Amygdala (tissue), 56 donors: ENCODE measurements at regions not wholly inside any gene's neighbourhood (a gene's known extent, or its start where the extent isn't known, plus 50 kb on each side); places are given as distances from the start of the nearest gene placed in this dataset.

Experiments
- DNase-seq, 56 donors: peaks; one replicate each; lab custom pipeline; 2025; lab: John Stamatoyannopoulos, UW

- no peak for DNase-seq
Observed at GRCh38 chr17:72338304-72338703, 217.5 kb downstream of the SOX9 start.

- no peak for DNase-seq
Observed at GRCh38 chr17:72338847-72339790, 218.3 kb downstream of the SOX9 start.

- DNase-seq, result peak in 1 of 56 donors; percentile 4
Observed at GRCh38 chr17:72340836-72341235, 220.0 kb downstream of the SOX9 start.

GRCh38 chr17:72342061-72342460 is 221.2 kb downstream of the SOX9 start:
- DNase-seq, result peak in 7 of 56 donors; percentile 4 to 52 (median 27)

- DNase-seq, result peak in 48 of 56 donors; percentile 17 to 89 (median 54)
Observed at GRCh38 chr17:72342627-72343527, 222.1 kb downstream of the SOX9 start.

GRCh38 chr17:72343911-72344310 is 223.1 kb downstream of the SOX9 start:
- peak in 1 of 56 donors; percentile 22 for DNase-seq

- no peak for DNase-seq
Observed at GRCh38 chr17:72344613-72345012, 223.8 kb downstream of the SOX9 start.

GRCh38 chr17:72345088-72345487 is 224.3 kb downstream of the SOX9 start:
- DNase-seq, result no peak

- DNase-seq, result no peak
Observed at GRCh38 chr17:72345536-72345935, 224.7 kb downstream of the SOX9 start.

- DNase-seq, result no peak
Observed at GRCh38 chr17:72346306-72346705, 225.5 kb downstream of the SOX9 start.

GRCh38 chr17:72349011-72349410 is 228.2 kb downstream of the SOX9 start:
- no peak for DNase-seq

- DNase-seq, result peak in 9 of 56 donors; percentile 6 to 30 (median 26)
Observed at GRCh38 chr17:72349491-72349995, 228.7 kb downstream of the SOX9 start.

GRCh38 chr17:72350073-72350472 is 229.3 kb downstream of the SOX9 start:
- DNase-seq, result no peak

- no peak for DNase-seq
Observed at GRCh38 chr17:72351365-72351764, 230.5 kb downstream of the SOX9 start.

GRCh38 chr17:72351884-72352346 is 231.1 kb downstream of the SOX9 start:
- DNase-seq, result no peak

GRCh38 chr17:72353502-72353901 is 232.7 kb downstream of the SOX9 start:
- peak in 6 of 56 donors; percentile 8 to 41 (median 13) for DNase-seq

GRCh38 chr17:72354071-72354470 is 233.3 kb downstream of the SOX9 start:
- DNase-seq, result no peak

- DNase-seq, result no peak
Observed at GRCh38 chr17:72357764-72358365, 237.0 kb downstream of the SOX9 start.

- DNase-seq, result no peak
Observed at GRCh38 chr17:72358465-72358864, 237.6 kb downstream of the SOX9 start.

GRCh38 chr17:72359274-72359673 is 238.5 kb downstream of the SOX9 start:
- no peak for DNase-seq
